Stimulated activated CD4-positive, alpha-beta T cell treated with anti-CD3 and anti-CD28 coated beads, Interleukin-1b, Interleukin-23, amount 100 ng/mL, for 48 hours (primary cell): ENCODE measurements at regions not wholly inside any gene's neighbourhood (a gene's known extent, or its start where the extent isn't known, plus 50 kb on each side); places are given as distances from the start of the nearest gene placed in this dataset.
"Not testable (repeated sequence)": the region's sequence is repeated elsewhere in the genome, so short reads cannot be mapped to it uniquely, and the experiment has no call there.

ENCODE experiments used
- DNase-seq: peaks from one replicate; pipeline ENCODE4 v3.0.0-alpha.2; 2020

GRCh38 chr11:81707881-81708280, 1025.8 kb downstream of the FAM181B start:
- DNase-seq, result no peak

- no peak for DNase-seq
Measured at GRCh38 chr11:81705283-81705682, 1028.4 kb downstream of the FAM181B start.

GRCh38 chr11:81700076-81700475, 1033.6 kb downstream of the FAM181B start:
- DNase-seq, result no peak

- DNase-seq, result no peak
Measured at GRCh38 chr11:81687057-81687456, 1046.6 kb downstream of the FAM181B start.

- DNase-seq, result peak; percentile 1
Measured at GRCh38 chr11:81674211-81674610, 1059.5 kb downstream of the FAM181B start.

- DNase-seq, result no peak
Measured at GRCh38 chr11:81673001-81673400, 1060.7 kb downstream of the FAM181B start.

- DNase-seq, result no peak
Measured at GRCh38 chr11:81669935-81670543, 1063.6 kb downstream of the FAM181B start.

GRCh38 chr11:81658722-81659121, 1074.9 kb downstream of the FAM181B start:
- peak; percentile 1 for DNase-seq

- DNase-seq, result no peak
Measured at GRCh38 chr11:81655351-81655750, 1078.3 kb downstream of the FAM181B start.

GRCh38 chr11:81647374-81647773, 1086.3 kb downstream of the FAM181B start:
- DNase-seq, result no peak

GRCh38 chr11:81644239-81644840, 1089.3 kb downstream of the FAM181B start:
- peak; percentile 2 for DNase-seq

- DNase-seq, result no peak
Measured at GRCh38 chr11:81634483-81634882, 1099.2 kb downstream of the FAM181B start.

- no peak for DNase-seq
Measured at GRCh38 chr11:81602508-81602907, 1131.2 kb downstream of the FAM181B start.

GRCh38 chr11:81596704-81597103, 1137.0 kb downstream of the FAM181B start:
- no peak for DNase-seq

- no peak for DNase-seq
Measured at GRCh38 chr11:81585390-81585933, 1148.2 kb downstream of the FAM181B start.

- DNase-seq, result no peak
Measured at GRCh38 chr11:81579339-81579738, 1154.3 kb downstream of the FAM181B start.

- DNase-seq, result no peak
Measured at GRCh38 chr11:81578571-81578970, 1155.1 kb downstream of the FAM181B start.

GRCh38 chr11:81574301-81574700, 1159.4 kb downstream of the FAM181B start:
- no peak for DNase-seq

- DNase-seq, result no peak
Measured at GRCh38 chr11:81573367-81573766, 1160.3 kb downstream of the FAM181B start.

- no peak for DNase-seq
Measured at GRCh38 chr11:81570669-81571068, 1163.0 kb downstream of the FAM181B start.

- DNase-seq, result no peak
Measured at GRCh38 chr11:81569999-81570398, 1163.7 kb downstream of the FAM181B start.

- DNase-seq, result no peak
Measured at GRCh38 chr11:81568918-81569317, 1164.7 kb downstream of the FAM181B start.

GRCh38 chr11:81548123-81548522, 1185.5 kb downstream of the FAM181B start:
- DNase-seq, result no peak

GRCh38 chr11:81539806-81540205, 1193.9 kb downstream of the FAM181B start:
- not testable (repeated sequence) for DNase-seq

GRCh38 chr11:81515566-81515965, 1218.1 kb downstream of the FAM181B start:
- DNase-seq, result no peak
